ENCODE measurements at regions not wholly inside any gene's neighbourhood (a gene's known extent, or its start where the extent isn't known, plus 50 kb on each side); places are given as distances from the start of the nearest gene placed in this dataset.

DNA sequence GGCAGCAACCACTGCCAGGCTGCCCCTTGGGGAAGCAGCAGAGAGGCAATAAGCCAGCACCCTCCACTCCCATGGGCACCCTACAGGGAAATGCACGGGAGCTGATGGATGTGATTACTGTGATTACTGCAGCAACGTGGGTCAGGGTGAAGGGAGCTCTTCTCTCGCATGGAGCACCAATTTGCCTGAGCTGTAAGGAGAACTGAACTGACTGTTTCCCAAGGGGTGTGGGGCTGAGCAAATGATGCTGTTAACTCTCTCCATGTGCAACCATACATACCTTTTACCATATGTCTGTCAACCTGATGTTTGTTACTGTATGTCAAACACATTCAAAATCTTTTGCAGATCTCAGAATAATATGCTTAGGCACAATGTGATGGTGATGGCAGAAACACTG lies 680.6 kb downstream of the SQOR start:
- Mint-ChIP-seq H3K27ac (ENCODE audit: unreplicated experiment) (no peak overlapping the region), H3K9me3 (no peaks in the 10 kb centered on the region), H3K27me3 (ENCODE audit: low read depth) (no peaks in the 10 kb centered on the region), H3K4me3 (no peak overlapping the region), H3K4me1 (peaks cover 4% of the 10 kb centered on the region), H3K36me3 (ENCODE audit: low read depth) (no peaks in the 10 kb centered on the region)
- TF ChIP-seq CTCF (conservative IDR thresholded peaks at IDR 0.05): no peak
- DNase-seq (ENCODE audit: low read depth, low spot score): no peak

GRCh38 chr15:46316024-46316423 lies 681.2 kb downstream of the SQOR start:
- Mint-ChIP-seq H3K4me1 (peaks cover 4% of the 10 kb centered on the region), H3K27ac (ENCODE audit: unreplicated experiment) (no peak overlapping the region), H3K9me3 (no peaks in the 10 kb centered on the region), H3K27me3 (ENCODE audit: low read depth) (no peaks in the 10 kb centered on the region), H3K4me3 (no peak overlapping the region), H3K36me3 (ENCODE audit: low read depth) (no peaks in the 10 kb centered on the region)
- no peak for DNase-seq (ENCODE audit: low read depth, low spot score)
- TF ChIP-seq CTCF (conservative IDR thresholded peaks at IDR 0.05): no peak

GRCh38 chr15:46317029-46317428 lies 682.2 kb downstream of the SQOR start:
- no peak for DNase-seq (ENCODE audit: low read depth, low spot score)
- peaks cover 4% of the 10 kb centered on the region for H3K4me1 Mint-ChIP-seq
- H3K36me3 Mint-ChIP-seq (ENCODE audit: low read depth): no peaks in the 10 kb centered on the region
- TF ChIP-seq CTCF (conservative IDR thresholded peaks at IDR 0.05): no peak
- H3K9me3 Mint-ChIP-seq: no peaks in the 10 kb centered on the region
- H3K4me3 Mint-ChIP-seq: no peak overlapping the region
- H3K27me3 Mint-ChIP-seq (ENCODE audit: low read depth): no peaks in the 10 kb centered on the region
- H3K27ac Mint-ChIP-seq (ENCODE audit: unreplicated experiment): no peak overlapping the region

DNA sequence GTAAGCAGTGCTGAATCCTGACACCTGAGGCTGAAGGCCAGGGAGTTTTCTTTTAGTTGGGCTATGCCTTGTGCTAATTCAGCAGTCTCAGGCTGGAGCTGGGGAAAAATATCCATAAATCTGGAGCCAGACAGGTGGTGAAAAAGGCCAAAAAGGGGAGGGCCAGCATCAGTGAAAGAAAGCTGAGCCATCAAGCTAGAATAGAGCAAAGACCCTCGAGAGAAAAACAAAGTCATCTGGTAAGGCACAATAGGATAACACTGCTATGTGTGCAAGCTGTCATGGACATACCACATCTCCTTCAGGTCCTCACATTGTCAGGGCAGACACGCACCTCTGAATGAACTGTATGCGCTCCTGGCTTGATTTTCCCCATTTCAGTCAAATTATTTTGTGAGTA lies 687.9 kb downstream of the SQOR start:
- H3K4me1 Mint-ChIP-seq: no peaks in the 10 kb centered on the region
- H3K27me3 Mint-ChIP-seq (ENCODE audit: low read depth): no peaks in the 10 kb centered on the region
- DNase-seq (ENCODE audit: low read depth, low spot score): no peak
- H3K4me3 Mint-ChIP-seq: no peak overlapping the region
- H3K36me3 Mint-ChIP-seq (ENCODE audit: low read depth): no peaks in the 10 kb centered on the region
- no peak overlapping the region for H3K27ac Mint-ChIP-seq (ENCODE audit: unreplicated experiment)
- TF ChIP-seq CTCF (conservative IDR thresholded peaks at IDR 0.05): no peak
- peaks cover 2% of the 10 kb centered on the region for H3K9me3 Mint-ChIP-seq

DNA sequence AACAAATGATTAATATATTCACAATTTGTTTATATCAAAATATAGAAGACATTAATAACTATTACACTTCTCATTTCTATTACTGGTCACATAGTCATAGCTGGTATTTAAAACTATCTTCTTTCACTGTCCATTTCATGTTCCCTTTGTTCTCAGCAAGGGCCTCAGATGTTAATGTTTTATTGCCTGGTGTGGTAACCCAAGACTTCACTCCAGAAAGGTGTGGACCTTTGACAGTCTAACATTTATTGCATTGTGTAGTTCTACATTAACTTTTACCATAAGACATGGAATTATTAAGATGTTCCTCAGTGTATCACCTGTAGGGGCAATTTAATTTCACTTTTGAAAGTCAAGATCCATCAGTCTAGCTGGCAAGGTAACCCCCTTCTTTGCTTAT lies 691.3 kb downstream of the SQOR start:
- DNase-seq (ENCODE audit: low read depth, low spot score): no peak
- H3K4me1 Mint-ChIP-seq: no peaks in the 10 kb centered on the region
- H3K27me3 Mint-ChIP-seq (ENCODE audit: low read depth): no peaks in the 10 kb centered on the region
- no peak overlapping the region for H3K4me3 Mint-ChIP-seq
- H3K36me3 Mint-ChIP-seq (ENCODE audit: low read depth): no peaks in the 10 kb centered on the region
- H3K9me3 Mint-ChIP-seq: peaks cover 2% of the 10 kb centered on the region
- H3K27ac Mint-ChIP-seq (ENCODE audit: unreplicated experiment): no peak overlapping the region
- no peak for TF ChIP-seq CTCF (conservative IDR thresholded peaks at IDR 0.05)

DNA sequence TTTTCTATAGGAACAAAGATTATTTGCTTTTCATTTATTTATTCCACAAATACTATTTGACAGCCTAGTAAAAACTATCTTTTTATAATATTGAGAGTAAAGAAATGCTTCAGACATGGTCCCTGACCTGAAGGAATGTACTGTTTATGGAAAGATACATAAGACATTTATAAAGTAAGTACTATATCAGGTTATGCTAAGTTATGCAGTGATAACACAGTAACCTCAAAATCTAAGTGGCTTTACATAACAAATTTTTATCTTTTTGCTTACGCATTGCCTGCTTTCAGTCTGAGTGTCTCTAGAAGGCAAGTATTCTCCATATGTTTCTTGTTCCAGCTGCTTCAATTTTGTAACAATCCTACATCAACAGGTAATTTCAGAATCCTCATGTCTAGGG lies 694.0 kb downstream of the SQOR start:
- no peak overlapping the region for H3K27ac Mint-ChIP-seq (ENCODE audit: unreplicated experiment)
- no peaks in the 10 kb centered on the region for H3K4me1 Mint-ChIP-seq
- TF ChIP-seq CTCF (conservative IDR thresholded peaks at IDR 0.05): no peak
- H3K36me3 Mint-ChIP-seq (ENCODE audit: low read depth): no peaks in the 10 kb centered on the region
- no peak for DNase-seq (ENCODE audit: low read depth, low spot score)
- H3K27me3 Mint-ChIP-seq (ENCODE audit: low read depth): no peaks in the 10 kb centered on the region
- H3K4me3 Mint-ChIP-seq: no peak overlapping the region
- H3K9me3 Mint-ChIP-seq: peaks cover 2% of the 10 kb centered on the region
